SK-N-SH treated with all-trans-retinoic acid at 6 μM for 48 hours (cell line): ENCODE measurements at regions not wholly inside any gene's neighbourhood (a gene's known extent, or its start where the extent isn't known, plus 50 kb on each side); places are given as distances from the start of the nearest gene placed in this dataset.

ENCODE experiments used
- ARNTL ChIP-seq: fragments of 450-650 bp; formaldehyde crosslinking; IDR thresholded peaks from 2 replicates; pipeline ENCODE4 v1.5.0; 2020; ENCODE audit warnings: low read depth, mild to moderate bottlenecking, moderate library complexity, borderline replicate concordance
- CREB5 ChIP-seq: fragments of 250-450 bp; sonication (Bioruptor Pico); IDR thresholded peaks from 2 replicates; pipeline ENCODE4 v1.5.1; 2020; ENCODE audit warnings: low read depth, mild to moderate bottlenecking, moderate library complexity
- CSDC2 ChIP-seq: fragments of 250-450 bp; sonication (Bioruptor Pico); IDR thresholded peaks from 2 replicates; pipeline ENCODE4 v1.5.0; 2020; ENCODE audit warnings: mild to moderate bottlenecking, moderate library complexity
- OSR1 ChIP-seq: fragments of 250-450 bp; sonication (Bioruptor Pico); IDR thresholded peaks from 2 replicates; pipeline ENCODE4 v1.8.0; 2022; ENCODE audit warnings: moderate library complexity, mild to moderate bottlenecking, inconsistent platforms
- TSHZ2 ChIP-seq: fragments of 250-450 bp; sonication (Bioruptor Pico); IDR thresholded peaks from 2 replicates; pipeline ENCODE4 v1.5.0; 2020; ENCODE audit warnings: mild to moderate bottlenecking, moderate library complexity
- ZC3H10 ChIP-seq: fragments of 250-450 bp; sonication (Bioruptor Pico); IDR thresholded peaks from 2 replicates; pipeline ENCODE4 v1.5.1; 2021; ENCODE audit warnings: mild to moderate bottlenecking, moderate library complexity
- ZFP30 ChIP-seq: fragments of 450-650 bp; formaldehyde crosslinking; IDR thresholded peaks from 2 replicates; pipeline ENCODE4 v1.5.0; 2022; ENCODE audit warnings: mild to moderate bottlenecking, moderate library complexity
- ZNF70 ChIP-seq: fragments of 450-650 bp; formaldehyde crosslinking; IDR thresholded peaks from 2 replicates; pipeline ENCODE4 v1.5.0; 2020; ENCODE audit warnings: mild to moderate bottlenecking, moderate library complexity
- TF ChIP-seq, protein P1 (sequence below): fragments of 250-450 bp; sonication (Bioruptor Pico); IDR thresholded peaks from 2 replicates; pipeline ENCODE4 v1.8.0; 2021; ENCODE audit warnings: low read depth, mild to moderate bottlenecking, moderate library complexity, borderline replicate concordance
- TF ChIP-seq, protein P2 (sequence below): fragments of 250-450 bp; sonication (Bioruptor Pico); IDR thresholded peaks from 2 replicates; pipeline ENCODE4 v1.8.0; 2020; ENCODE audit warnings: mild to moderate bottlenecking, moderate library complexity, borderline replicate concordance

GRCh38 chr5:103410172-103410571 is 151.6 kb downstream of the MACIR start:
- TF ChIP-seq, protein P1, sequence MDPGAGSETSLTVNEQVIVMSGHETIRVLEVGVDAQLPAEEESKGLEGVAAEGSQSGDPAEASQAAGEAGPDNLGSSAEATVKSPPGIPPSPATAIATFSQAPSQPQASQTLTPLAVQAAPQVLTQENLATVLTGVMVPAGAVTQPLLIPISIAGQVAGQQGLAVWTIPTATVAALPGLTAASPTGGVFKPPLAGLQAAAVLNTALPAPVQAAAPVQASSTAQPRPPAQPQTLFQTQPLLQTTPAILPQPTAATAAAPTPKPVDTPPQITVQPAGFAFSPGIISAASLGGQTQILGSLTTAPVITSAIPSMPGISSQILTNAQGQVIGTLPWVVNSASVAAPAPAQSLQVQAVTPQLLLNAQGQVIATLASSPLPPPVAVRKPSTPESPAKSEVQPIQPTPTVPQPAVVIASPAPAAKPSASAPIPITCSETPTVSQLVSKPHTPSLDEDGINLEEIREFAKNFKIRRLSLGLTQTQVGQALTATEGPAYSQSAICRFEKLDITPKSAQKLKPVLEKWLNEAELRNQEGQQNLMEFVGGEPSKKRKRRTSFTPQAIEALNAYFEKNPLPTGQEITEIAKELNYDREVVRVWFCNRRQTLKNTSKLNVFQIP (CRISPR knock-in tag): no peak
- TF ChIP-seq CREB5 (CRISPR knock-in tag): no peak
- no peak for TF ChIP-seq ZC3H10 (CRISPR knock-in tag)
- TF ChIP-seq CSDC2: no peak
- TF ChIP-seq TSHZ2 (CRISPR knock-in tag): no peak
- TF ChIP-seq, protein P2, sequence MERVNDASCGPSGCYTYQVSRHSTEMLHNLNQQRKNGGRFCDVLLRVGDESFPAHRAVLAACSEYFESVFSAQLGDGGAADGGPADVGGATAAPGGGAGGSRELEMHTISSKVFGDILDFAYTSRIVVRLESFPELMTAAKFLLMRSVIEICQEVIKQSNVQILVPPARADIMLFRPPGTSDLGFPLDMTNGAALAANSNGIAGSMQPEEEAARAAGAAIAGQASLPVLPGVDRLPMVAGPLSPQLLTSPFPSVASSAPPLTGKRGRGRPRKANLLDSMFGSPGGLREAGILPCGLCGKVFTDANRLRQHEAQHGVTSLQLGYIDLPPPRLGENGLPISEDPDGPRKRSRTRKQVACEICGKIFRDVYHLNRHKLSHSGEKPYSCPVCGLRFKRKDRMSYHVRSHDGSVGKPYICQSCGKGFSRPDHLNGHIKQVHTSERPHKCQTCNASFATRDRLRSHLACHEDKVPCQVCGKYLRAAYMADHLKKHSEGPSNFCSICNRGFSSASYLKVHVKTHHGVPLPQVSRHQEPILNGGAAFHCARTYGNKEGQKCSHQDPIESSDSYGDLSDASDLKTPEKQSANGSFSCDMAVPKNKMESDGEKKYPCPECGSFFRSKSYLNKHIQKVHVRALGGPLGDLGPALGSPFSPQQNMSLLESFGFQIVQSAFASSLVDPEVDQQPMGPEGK (CRISPR knock-in tag): no peak
- TF ChIP-seq OSR1 (CRISPR knock-in tag): no peak
- TF ChIP-seq ZFP30: no peak
- TF ChIP-seq ZNF70 (CRISPR knock-in tag): no peak
- TF ChIP-seq ARNTL (CRISPR knock-in tag): no peak
